Neuronal stem cell (in vitro differentiated cells): ENCODE measurements at regions not wholly inside any gene's neighbourhood (a gene's known extent, or its start where the extent isn't known, plus 50 kb on each side); places are given as distances from the start of the nearest gene placed in this dataset.
"Not testable (repeated sequence)": the region's sequence is repeated elsewhere in the genome, so short reads cannot be mapped to it uniquely, and the experiment has no call there.

Experiments used
- DNase-seq: peaks from one replicate; pipeline ENCODE4 v3.0.0-alpha.2; 2013; ENCODE audit warnings: low spot score
- H2AFZ ChIP-seq: one replicate; pipeline ENCODE4 v1.6.1; 2013; ENCODE audit warnings: mild to moderate bottlenecking, low read length, inconsistent platforms
- H2AK5ac ChIP-seq: 2 replicates; pipeline ENCODE4 v1.6.1; 2013; ENCODE audit warnings: low read depth, mild to moderate bottlenecking, inconsistent platforms, low read length, moderate library complexity, mixed read lengths
- H2BK120ac ChIP-seq: 2 replicates; pipeline ENCODE4 v1.6.1; 2013; ENCODE audit warnings: low read depth, mild to moderate bottlenecking, inconsistent platforms, low read length, moderate library complexity, mixed read lengths
- H2BK12ac ChIP-seq: one replicate; pipeline ENCODE4 v1.6.1; 2013; ENCODE audit warnings: low read length, inconsistent platforms
- H2BK15ac ChIP-seq: 2 replicates; pipeline ENCODE4 v1.6.1; 2013; ENCODE audit warnings: mild to moderate bottlenecking, low read length, inconsistent platforms, mixed read lengths
- H2BK5ac ChIP-seq: one replicate; pipeline ENCODE4 v1.6.1; 2013; ENCODE audit warnings: inconsistent platforms, mild to moderate bottlenecking, low read length, moderate library complexity
- H3K14ac ChIP-seq: one replicate; pipeline ENCODE4 v1.6.1; 2013; ENCODE audit warnings: low read length, inconsistent platforms
- H3K18ac ChIP-seq: 2 replicates; pipeline ENCODE4 v1.6.1; 2013; ENCODE audit warnings: low read length, inconsistent platforms
- H3K23ac ChIP-seq: 2 replicates; pipeline ENCODE4 v1.6.1; 2013; ENCODE audit warnings: low read depth, mild to moderate bottlenecking, mixed read lengths, low read length, inconsistent platforms; ENCODE audit not compliant: poor library complexity
- H3K27ac ChIP-seq: replicated peaks from 3 replicates; pipeline ENCODE4 v1.5.1; 2013; ENCODE audit warnings: low read length, inconsistent platforms
- H3K27me3 ChIP-seq, 3 experiments: 2 replicates each; pipeline ENCODE4 v1.6.1; 2013; ENCODE audit warnings: low read length in 3 of 3, mild to moderate bottlenecking in 2 of 3, inconsistent platforms in 1 of 3, low read depth in 1 of 3, mixed read lengths in 1 of 3, moderate library complexity in 1 of 3; ENCODE audit not compliant: control insufficient read depth in 3 of 3, insufficient read depth in 3 of 3
- H3K36me3 ChIP-seq, 2 donors: replicated peaks in 1 of 2; 2 replicates each; pipeline ENCODE4 v1.6.1; 2013; ENCODE audit warnings: low read length in 2 of 2; ENCODE audit not compliant: control insufficient read depth in 2 of 2, insufficient read depth in 2 of 2
- H3K4ac ChIP-seq: 2 replicates; pipeline ENCODE4 v1.6.1; 2013; ENCODE audit warnings: inconsistent platforms, mild to moderate bottlenecking, low read length, moderate library complexity
- H3K4me1 ChIP-seq, 2 donors: 1 replicate in 1 of 2; 2 replicates in 1 of 2; pipeline ENCODE4 v1.6.1; 2013; ENCODE audit warnings: low read length in 2 of 2, low read depth in 1 of 2; ENCODE audit not compliant: control insufficient read depth in 2 of 2, insufficient read depth in 1 of 2
- H3K4me2 ChIP-seq: one replicate; pipeline ENCODE4 v1.6.1; 2013; ENCODE audit warnings: mild to moderate bottlenecking, low read length, inconsistent platforms; ENCODE audit not compliant: insufficient read depth, poor library complexity, severe bottlenecking
- H3K4me3 ChIP-seq, 2 donors: 2 replicates each; pipeline ENCODE4 v1.5.1; 2013; ENCODE audit warnings: low read length in 2 of 2, mild to moderate bottlenecking in 2 of 2, inconsistent platforms in 1 of 2, moderate library complexity in 1 of 2
- H3K79me1 ChIP-seq: one replicate; pipeline ENCODE4 v1.6.1; 2013; ENCODE audit warnings: low read depth, mild to moderate bottlenecking, inconsistent platforms, low read length, moderate library complexity
- H3K9ac ChIP-seq: one replicate; pipeline ENCODE4 v1.6.1; 2013; ENCODE audit warnings: mild to moderate bottlenecking, low read depth, low read length, inconsistent platforms; ENCODE audit not compliant: poor library complexity
- H3K9me3 ChIP-seq, 2 donors: replicated peaks in 1 of 2; 2 replicates each; pipeline versions ENCODE3 to v1.6.1; 2013; ENCODE audit warnings: low read length in 2 of 2, mild to moderate bottlenecking in 2 of 2, inconsistent platforms in 1 of 2, low read depth in 1 of 2, mixed read lengths in 1 of 2, moderate library complexity in 1 of 2; ENCODE audit not compliant: control insufficient read depth in 2 of 2, insufficient read depth in 1 of 2
- H4K8ac ChIP-seq: one replicate; pipeline ENCODE4 v1.6.1; 2013; ENCODE audit warnings: low read depth, mild to moderate bottlenecking, inconsistent platforms, low read length, moderate library complexity
- H4K91ac ChIP-seq: one replicate; pipeline ENCODE4 v1.6.1; 2013; ENCODE audit warnings: low read length, low read depth, mild to moderate bottlenecking, inconsistent platforms; ENCODE audit not compliant: poor library complexity
- WGBS, 2 donors: extraction: QIAGEN DNeasy Blood & Tissue Kit; methylation state at CpG; one replicate each; pipeline ENCODE4 v1.1.7; 2013; ENCODE audit warnings: missing lambda C conversion rate in 2 of 2, mixed read lengths in 1 of 2; ENCODE audit not compliant: insufficient read length in 2 of 2, insufficient replicate concordance in 1 of 2; ENCODE audit errors: extremely low coverage in 2 of 2; 5-methylcytosine and 5-hydroxymethylcytosine counted together

GRCh38 chr1:157348538-157349480, 203.5 kb downstream of the FCRL5 start:
- H2BK120ac ChIP-seq = no peak overlapping the region
- no peak overlapping the region for H3K4me2 ChIP-seq
- H3K9ac ChIP-seq = no peak overlapping the region
- no CpG with 5 or more reads among the region's 4 CpGs for WGBS, 2 donors
- H2AFZ ChIP-seq = no peak overlapping the region
- H3K23ac ChIP-seq = no peak overlapping the region
- H3K79me1 ChIP-seq = no peaks in the 10 kb centered on the region
- H2BK15ac ChIP-seq = no peak overlapping the region
- H3K27me3 ChIP-seq = peaks cover 0 to 4% (median 0%) of the 10 kb centered on the region in 3 experiments
- H2BK5ac ChIP-seq = no peak overlapping the region
- no peaks in the 10 kb centered on the region for H3K4me1 ChIP-seq
- no peak overlapping the region for H3K14ac ChIP-seq
- no peak overlapping the region for H3K4ac ChIP-seq
- H4K8ac ChIP-seq = no peak overlapping the region
- H2BK12ac ChIP-seq = no peak overlapping the region
- no peak overlapping the region for H3K18ac ChIP-seq
- no peaks in the 10 kb centered on the region for H3K36me3 ChIP-seq
- H3K27ac ChIP-seq = no peak overlapping the region
- no peak overlapping the region for H4K91ac ChIP-seq
- H3K9me3 ChIP-seq = no peaks in the 10 kb centered on the region
- no peak overlapping the region for H2AK5ac ChIP-seq
- no peak overlapping the region for H3K4me3 ChIP-seq
- DNase-seq = no peak

GRCh38 chr1:157347506-157347905, 204.8 kb downstream of the FCRL5 start:
- no peaks in the 10 kb centered on the region for H3K9me3 ChIP-seq
- DNase-seq = no peak

GRCh38 chr1:157337785-157338184, 199.6 kb upstream of the ETV3 start:
- not testable (repeated sequence) for H2BK5ac ChIP-seq, H3K9me3 ChIP-seq, H2AFZ ChIP-seq, H3K27me3 ChIP-seq, H3K79me1 ChIP-seq, H3K36me3 ChIP-seq, H2BK15ac ChIP-seq, H3K4me3 ChIP-seq, H4K8ac ChIP-seq, H2BK120ac ChIP-seq, H3K9ac ChIP-seq, H3K4me2 ChIP-seq, H3K23ac ChIP-seq, H3K18ac ChIP-seq, H3K4me1 ChIP-seq, H3K14ac ChIP-seq, H3K27ac ChIP-seq, H3K4ac ChIP-seq, DNase-seq, H2AK5ac ChIP-seq, H4K91ac ChIP-seq, H2BK12ac ChIP-seq
- no CpG with 5 or more reads among the region's 1 CpG for WGBS, 2 donors

More at GRCh38 chr1:157347506-157347905, 204.8 kb downstream of the FCRL5 start:
- Histone ChIP-seq H2AK5ac (no peak overlapping the region), H3K27ac (no peak overlapping the region), H3K9ac (no peak overlapping the region), H3K4me3 (no peak overlapping the region), H3K14ac (no peak overlapping the region), H3K18ac (no peak overlapping the region), H2BK120ac (no peak overlapping the region), H2BK12ac (no peak overlapping the region), H3K79me1 (no peaks in the 10 kb centered on the region), H2BK5ac (no peak overlapping the region), H2AFZ (no peak overlapping the region), H3K23ac (no peak overlapping the region), H3K4me1 (no peaks in the 10 kb centered on the region), H3K4me2 (no peak overlapping the region), H4K91ac (no peak overlapping the region), H2BK15ac (no peak overlapping the region), H4K8ac (no peak overlapping the region), H3K36me3 (no peaks in the 10 kb centered on the region), H3K4ac (no peak overlapping the region), H3K27me3 (no peaks in the 10 kb centered on the region)
- WGBS, 2 donors = no CpG with 5 or more reads among the region's 1 CpG

GRCh38 chr1:157335056-157335455, 196.9 kb upstream of the ETV3 start:
- Histone ChIP-seq H3K4me3 (no peak overlapping the region), H3K4me1 (no peaks in the 10 kb centered on the region), H2BK5ac (no peak overlapping the region), H3K23ac (no peak overlapping the region), H4K8ac (no peak overlapping the region), H3K14ac (no peak overlapping the region), H2BK12ac (no peak overlapping the region), H3K9me3 (no peaks in the 10 kb centered on the region), H2AK5ac (no peak overlapping the region), H2BK120ac (no peak overlapping the region), H3K18ac (no peak overlapping the region), H4K91ac (no peak overlapping the region), H3K27ac (no peak overlapping the region), H3K36me3 (no peaks in the 10 kb centered on the region), H2BK15ac (no peak overlapping the region), H2AFZ (no peak overlapping the region), H3K4ac (no peak overlapping the region), H3K79me1 (no peaks in the 10 kb centered on the region), H3K4me2 (no peak overlapping the region), H3K9ac (no peak overlapping the region), H3K27me3 (no peaks in the 10 kb centered on the region)
- no CpG with 5 or more reads among the region's 2 CpGs for WGBS, 2 donors
- DNase-seq = no peak
